ENCODE measurements at regions not wholly inside any gene's neighbourhood (a gene's known extent, or its start where the extent isn't known, plus 50 kb on each side); places are given as distances from the start of the nearest gene placed in this dataset.

GRCh38 chr5:144089401-144090021, 80.9 kb downstream of the YIPF5 start:
- in situ Hi-C loops (cut with MboI; ENCODE audit: low pct_unique_long_range_greater_than_20kb, low sequenced_read_pairs), result no loop called here
- DNase-seq, result no peak

GRCh38 chr5:144092508-144092907, 78.0 kb downstream of the YIPF5 start:
- in situ Hi-C loops (cut with MboI; ENCODE audit: low pct_unique_long_range_greater_than_20kb, low sequenced_read_pairs), result no loop called here
- no peak for DNase-seq

DNA sequence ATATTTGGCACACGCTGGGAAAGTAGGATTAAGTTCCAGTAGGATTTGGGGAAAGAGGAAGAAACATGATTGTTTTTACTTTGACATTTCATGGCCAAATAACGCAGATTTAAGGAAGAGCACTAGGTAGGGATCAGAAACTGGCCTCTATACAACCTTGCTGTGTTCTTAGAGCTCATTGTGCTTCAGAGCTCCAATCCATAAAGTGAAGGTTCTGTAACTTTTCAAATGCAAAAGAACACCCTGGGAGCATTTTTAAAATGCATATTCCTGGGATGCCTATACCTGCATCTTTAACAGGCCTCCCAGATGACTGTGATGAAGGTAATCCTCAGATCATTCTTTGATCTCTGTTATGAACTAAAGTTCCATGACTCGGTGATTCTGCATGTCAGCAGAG, 77.1 kb downstream of the YIPF5 start:
- in situ Hi-C loops (cut with MboI; ENCODE audit: low pct_unique_long_range_greater_than_20kb, low sequenced_read_pairs), result no loop called here
- DNase-seq, result no peak

DNA sequence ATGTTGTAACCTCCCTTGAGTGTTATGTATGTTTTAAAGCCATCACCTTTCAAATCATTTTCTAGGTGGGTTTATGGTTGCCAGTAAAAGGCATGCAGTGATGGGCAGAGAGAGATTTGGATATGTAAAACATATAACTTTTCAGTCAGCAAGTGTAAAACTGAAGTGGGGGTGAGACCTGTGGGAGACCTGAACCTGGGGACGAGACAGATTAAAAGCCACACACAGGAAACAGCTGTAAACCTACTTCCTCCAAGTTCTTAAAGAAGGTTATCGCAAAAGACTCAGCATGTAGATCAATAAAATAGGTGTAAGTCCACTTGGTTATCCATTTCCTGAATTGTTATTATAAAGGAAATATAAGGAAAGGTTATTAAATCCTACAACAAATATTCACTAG, 76.6 kb downstream of the YIPF5 start:
- in situ Hi-C loops (cut with MboI; ENCODE audit: low pct_unique_long_range_greater_than_20kb, low sequenced_read_pairs), result no loop called here
- DNase-seq, result peak; percentile 51

DNA sequence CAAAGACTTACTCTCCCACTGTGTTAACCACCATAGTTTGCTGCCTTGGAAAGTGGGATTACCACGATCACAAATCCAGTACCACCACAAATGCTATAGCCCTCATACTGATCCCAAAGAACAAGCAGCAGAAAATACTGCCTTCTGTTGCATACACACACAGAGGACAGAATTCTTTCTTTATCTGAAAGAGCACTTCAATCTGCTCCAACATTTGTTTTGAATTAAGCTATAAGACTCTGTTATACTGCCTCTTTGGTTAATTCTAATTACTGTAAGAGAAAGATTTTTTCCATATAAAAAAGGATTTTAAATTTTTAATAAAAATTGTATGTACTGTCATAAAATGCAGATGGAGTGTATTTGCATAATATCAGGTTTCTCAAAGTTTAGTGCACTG, 69.8 kb downstream of the YIPF5 start:
- in situ Hi-C loops (cut with MboI; ENCODE audit: low pct_unique_long_range_greater_than_20kb, low sequenced_read_pairs), result no loop called here
- no peak for DNase-seq

GRCh38 chr5:144101616-144102015, 68.8 kb downstream of the YIPF5 start:
- in situ Hi-C loops (cut with MboI; ENCODE audit: low pct_unique_long_range_greater_than_20kb, low sequenced_read_pairs), result no loop called here

GRCh38 chr5:144102361-144102760, 68.1 kb downstream of the YIPF5 start:
- DNase-seq, result no peak
- in situ Hi-C loops (cut with MboI; ENCODE audit: low pct_unique_long_range_greater_than_20kb, low sequenced_read_pairs), result no loop called here

More at GRCh38 chr5:144101616-144102015, 68.8 kb downstream of the YIPF5 start:
- no peak for DNase-seq

DNA sequence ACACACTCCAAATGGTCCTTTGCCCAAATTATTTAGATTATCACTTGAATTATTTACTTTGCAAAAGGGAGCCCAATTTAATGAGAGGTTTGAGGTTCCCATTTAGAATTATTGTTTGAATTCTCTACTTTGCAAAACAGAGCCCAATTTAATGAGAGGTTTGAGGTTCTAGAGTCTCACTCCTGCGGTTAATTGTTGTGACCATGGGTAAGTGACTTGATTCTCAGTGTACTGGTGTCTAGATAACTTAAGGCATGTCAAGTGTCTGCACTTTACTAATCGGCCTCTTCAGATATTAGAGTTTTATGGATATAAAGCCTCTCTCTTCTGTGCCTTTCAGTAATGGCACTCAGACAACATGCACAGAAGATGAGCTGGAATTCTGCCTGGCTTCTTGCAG, 67.5 kb downstream of the YIPF5 start:
- in situ Hi-C loops (cut with MboI; ENCODE audit: low pct_unique_long_range_greater_than_20kb, low sequenced_read_pairs), result no loop called here
- DNase-seq, result no peak

GRCh38 chr5:144103611-144104485, 66.6 kb downstream of the YIPF5 start:
- in situ Hi-C loops (cut with MboI; ENCODE audit: low pct_unique_long_range_greater_than_20kb, low sequenced_read_pairs), result no loop called here
- no peak for DNase-seq

GRCh38 chr5:144105371-144105770, 65.1 kb downstream of the YIPF5 start:
- no peak for DNase-seq
- in situ Hi-C loops (cut with MboI; ENCODE audit: low pct_unique_long_range_greater_than_20kb, low sequenced_read_pairs), result no loop called here

GRCh38 chr5:144108131-144108530, 62.3 kb downstream of the YIPF5 start:
- in situ Hi-C loops (cut with MboI; ENCODE audit: low pct_unique_long_range_greater_than_20kb, low sequenced_read_pairs), result no loop called here
- DNase-seq, result no peak
